ENCODE measurements at regions not wholly inside any gene's neighbourhood (a gene's known extent, or its start where the extent isn't known, plus 50 kb on each side); places are given as distances from the start of the nearest gene placed in this dataset.

DNA sequence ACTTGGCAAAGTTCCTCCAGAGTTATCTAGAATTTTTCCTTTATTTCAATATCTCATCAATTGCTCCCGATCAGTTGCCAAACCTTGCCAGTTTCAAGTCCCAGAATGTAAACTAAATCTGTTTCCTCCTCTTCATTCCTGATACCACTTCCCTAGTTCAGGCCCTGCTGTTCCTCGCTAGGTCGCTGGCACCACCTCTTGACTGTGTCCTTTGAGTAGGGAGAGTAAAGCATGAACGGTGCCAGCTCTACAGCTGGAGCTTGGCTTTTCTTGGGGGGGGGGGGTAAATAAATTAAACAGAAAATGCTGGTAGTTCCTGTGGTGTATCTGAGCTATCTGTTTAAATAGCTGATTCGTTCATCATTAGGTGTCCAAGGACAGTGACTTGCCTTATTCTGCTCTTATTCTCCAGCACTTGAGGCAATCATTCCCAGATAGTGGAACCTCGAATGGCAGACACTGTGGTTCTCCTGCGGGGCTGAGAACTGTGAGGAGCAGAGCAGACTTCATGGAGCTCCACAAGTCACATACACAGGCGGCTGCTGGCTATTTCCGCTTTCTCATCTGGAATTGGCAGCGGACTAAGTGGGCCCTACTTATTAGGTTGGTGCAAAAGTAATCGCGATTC, 168.3 kb upstream of the FAT1 start:
- DNase-seq, result no peak

DNA sequence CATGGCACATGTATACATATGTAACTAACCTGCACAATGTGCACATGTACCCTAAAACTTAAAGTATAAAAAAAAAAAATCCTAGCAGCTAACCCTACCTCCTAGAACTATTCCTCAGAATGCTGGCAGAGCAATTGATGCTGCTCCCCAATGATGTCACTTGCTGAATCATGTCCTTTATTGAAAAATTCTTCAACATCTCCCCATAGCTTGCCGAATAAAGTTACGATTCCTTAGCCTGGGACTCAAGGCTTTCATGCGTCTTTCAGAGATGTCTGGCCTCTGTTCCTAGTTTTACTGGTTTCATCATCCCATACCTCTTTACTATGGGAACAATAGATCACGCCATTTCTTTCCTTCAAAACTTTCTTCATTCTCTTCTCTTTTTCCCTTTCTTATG, 174.7 kb upstream of the FAT1 start:
- DNase-seq, result no peak

DNA sequence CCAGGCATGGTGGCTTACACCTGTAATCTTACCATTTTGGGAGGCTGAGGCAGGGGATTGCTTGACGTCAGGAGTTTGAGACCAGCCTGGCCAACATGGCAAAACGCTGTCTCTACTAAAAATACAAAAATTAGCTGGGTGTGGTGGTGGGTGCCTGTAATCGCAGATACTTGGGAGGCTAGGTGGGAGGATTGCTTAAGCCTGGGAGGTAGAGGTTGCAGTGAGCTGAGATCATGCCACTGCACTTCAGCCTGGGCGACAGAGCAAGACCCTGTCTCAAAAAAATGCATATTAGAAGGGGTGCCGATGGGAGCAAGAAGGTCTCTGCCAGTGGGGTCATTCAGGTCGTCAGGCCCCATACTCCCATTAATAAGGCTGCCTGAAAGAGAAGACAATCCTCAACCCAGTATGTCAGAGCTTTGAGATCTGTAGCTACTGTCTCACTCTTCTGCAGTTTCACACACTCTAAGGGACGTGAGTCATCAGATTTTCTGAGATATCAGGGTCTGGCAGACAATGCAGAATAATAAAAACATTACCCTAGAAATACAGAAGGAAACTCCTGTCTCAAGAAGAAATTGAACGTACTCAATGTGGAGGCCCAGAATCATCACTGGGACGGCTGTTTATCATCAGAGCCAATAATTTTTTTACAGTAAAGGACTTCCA, 176.7 kb upstream of the FAT1 start:
- no peak for DNase-seq

DNA sequence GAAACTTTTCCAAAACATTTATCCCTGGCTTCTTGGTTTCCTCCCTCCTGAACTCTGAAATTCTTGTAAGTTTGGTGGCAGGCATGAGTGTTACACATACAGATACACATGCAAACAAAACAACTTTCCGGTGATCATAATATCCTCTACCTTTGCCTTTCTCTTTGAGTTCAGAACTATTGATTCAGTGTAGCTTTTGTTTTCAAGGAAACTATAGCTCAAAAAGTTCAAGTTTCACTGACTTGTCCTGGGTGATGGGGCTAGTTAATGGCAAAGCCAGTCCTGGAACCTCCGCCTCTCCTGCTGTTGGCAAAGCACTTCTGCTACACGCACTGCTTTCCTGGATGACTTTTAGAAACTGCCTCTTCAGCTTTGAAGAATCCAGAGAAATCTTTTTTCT, 177.3 kb upstream of the FAT1 start:
- no peak for DNase-seq

DNA sequence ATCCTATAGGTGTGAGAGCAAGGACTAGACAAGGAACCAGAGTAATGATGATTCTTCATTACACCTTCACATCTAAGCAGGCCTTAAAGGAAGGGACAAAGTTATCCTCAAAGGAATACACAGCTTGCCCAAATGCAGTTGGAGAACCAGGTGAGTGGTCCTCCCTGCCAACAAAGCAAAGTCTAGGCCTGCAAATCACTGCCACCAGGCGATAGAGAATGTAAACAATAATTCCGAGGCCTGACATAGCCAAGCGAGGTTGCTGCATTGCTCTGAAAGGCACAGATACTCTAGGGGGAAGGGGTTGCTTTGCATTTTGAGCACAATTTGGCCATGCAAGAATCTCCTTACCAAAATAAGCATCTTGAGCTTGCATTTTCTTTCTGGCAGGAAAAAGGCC, 178.2 kb upstream of the FAT1 start:
- DNase-seq, result no peak

DNA sequence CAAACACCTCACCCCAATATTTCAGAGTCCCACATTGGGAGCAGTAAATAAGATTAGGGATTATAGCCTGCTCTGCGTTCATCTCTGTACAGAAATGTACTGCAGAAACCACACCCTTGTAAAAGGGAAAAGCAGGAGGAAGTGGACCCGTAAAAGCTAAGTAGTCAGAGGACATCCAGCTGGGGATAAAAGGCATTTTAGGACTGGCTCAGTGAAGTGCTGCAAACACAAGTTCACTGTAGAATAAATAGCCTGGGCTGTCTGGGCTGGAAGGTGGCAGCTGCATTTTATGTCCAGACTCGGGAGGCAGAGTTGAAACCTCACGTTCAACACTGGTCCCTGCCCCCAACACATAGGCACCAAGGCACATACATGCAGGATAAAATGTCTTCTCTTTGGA, 178.7 kb upstream of the FAT1 start:
- DNase-seq, result no peak

DNA sequence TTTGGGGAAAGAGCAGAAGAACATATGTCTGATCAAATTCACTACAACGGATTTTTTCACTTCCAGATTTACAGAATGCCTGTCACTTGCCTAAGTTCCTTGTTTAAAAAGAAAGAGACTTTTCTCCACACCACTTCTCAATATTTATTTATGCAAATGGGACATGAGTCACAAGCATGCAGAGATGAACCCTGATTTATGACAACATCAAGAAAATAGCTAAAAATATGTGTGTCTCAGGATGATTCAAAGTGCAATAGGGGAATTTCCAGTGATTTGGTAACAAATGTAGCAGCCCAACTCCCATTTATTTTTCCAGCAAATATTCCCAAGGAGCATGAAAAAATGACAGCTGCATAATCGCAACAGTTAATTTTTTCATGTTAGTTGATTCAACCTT, 180.4 kb upstream of the FAT1 start:
- no peak for DNase-seq

DNA sequence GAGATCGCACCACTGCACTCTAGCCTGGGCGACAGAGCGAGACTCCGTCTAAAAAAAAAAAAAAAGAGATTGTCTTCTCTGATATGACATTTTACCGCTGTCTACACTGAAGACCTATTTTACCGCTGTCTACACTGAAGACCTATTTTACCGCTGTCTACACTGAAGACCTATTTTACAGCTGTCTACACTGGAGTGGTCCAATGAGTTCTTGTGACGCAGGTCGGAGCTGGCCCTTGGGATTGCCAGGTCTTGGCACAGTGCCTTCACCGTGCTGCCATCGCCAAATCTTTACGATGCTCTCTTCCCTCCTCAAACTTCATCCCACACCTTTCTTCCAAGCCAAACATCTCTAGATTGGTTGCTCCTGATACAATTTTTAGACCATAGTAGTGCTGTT, 183.1 kb upstream of the FAT1 start:
- no peak for DNase-seq

DNA sequence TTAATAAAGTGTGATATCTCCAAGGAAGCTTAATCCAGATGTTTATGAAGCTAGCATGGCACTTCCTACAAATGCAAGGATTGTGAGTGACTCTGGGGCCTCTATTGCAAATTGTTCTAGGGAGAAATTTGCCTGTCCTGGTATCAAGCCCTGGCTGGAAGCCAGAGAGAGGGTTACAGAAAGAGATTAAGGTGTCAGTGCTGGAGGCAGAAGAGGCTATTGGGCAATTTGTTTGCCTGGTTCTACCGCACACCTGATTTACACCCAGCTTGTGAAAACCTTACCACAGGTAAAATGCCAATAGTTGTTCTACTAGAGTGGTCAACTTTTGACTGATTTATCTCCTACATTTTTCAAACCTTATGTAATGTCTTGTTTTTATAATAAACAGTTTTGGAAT, 186.7 kb upstream of the FAT1 start:
- no peak for DNase-seq

DNA sequence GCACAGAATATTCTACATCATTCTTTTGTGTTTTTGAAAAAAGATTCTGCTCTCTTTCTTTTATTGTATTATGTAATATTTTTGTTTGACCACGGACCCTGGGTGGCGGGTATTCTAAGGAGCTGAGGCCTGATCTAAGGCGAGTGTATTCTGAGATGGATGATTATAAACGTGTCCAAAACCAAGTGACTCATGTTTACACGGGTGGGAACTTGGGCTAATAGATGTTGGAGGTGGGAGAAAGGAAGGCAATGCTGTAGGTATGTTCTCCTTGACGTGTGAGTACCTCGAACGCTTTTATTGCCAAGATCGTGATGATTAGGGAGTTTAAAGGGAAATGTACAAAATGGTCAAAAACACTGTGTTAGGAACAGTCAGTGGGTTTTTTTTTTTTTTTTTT, 188.9 kb upstream of the FAT1 start:
- DNase-seq, result no peak

DNA sequence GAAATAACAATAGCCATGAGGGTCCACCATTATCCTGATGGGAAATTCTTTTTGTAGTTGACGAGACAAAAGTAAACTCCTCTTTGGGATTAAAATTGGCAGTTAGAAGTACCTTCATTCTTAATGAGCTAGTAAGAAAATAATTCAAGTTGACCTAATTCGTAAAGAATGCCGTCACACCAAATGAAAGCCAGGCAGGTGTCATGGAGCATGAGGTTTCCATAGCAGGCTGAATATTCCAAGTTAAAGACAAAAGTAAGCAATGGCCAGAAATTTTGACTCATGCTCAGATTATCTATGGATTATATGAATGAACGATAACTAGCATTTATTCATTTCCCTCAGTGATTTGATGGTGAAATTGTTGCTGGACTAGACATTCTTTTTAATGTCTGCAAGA, 192.2 kb upstream of the FAT1 start:
- DNase-seq, result no peak

DNA sequence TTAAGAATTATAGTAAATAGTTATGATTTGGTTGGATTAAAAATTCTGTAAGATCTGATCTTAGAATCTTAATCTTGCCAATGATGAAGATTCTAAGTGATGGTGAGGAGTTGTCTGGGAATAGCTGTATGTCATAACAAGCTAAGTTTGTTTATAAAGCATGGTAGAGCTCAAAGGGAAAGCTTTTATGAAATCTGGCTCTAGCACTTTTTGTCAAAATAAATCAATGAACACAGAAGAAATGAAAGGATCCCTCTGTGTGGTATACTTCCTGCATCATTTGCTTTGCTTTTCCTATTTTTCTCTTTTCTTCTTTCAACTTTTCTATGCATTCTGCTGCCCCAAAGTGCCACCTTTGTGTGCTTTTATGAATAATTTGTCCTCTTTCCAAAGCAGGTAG, 193.5 kb upstream of the FAT1 start:
- DNase-seq, result no peak

DNA sequence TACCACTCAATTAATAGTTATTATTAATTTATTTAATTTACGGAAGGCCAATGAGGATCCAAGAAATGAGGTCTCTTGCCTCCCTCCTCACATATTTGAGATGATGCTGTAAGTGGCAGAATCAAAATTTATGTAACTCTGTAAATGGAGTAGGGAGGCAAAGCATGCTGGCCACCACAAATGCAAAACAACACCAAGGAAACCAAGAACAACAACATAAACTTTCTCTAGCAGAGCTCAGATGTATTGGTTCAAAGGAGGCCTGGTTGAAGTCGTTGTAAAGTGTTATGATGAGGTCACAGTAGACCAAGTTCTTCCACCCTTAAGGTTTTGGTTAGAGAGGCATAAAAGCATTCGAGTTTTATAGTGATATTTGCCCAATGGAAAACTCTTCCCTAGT, 194.8 kb upstream of the FAT1 start:
- no peak for DNase-seq

DNA sequence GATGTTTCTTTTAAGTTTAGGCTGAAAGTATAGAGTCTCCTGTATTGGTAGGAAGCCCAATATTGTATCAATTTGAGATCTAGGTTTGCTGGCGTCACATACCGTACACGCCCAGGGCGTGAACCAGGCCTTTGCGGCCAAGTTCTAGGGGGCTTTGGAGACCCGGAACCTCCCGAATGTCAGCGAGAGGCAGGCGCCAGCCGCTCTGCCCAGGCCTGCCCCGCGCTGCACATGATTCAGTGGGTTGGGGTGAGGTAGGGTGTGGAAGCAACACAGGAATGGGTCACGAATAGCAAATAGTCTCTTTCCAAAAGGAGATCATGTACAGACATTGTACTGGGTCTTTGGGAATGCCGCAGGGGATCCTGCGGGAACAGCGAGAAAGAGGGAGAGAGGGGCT, 195.7 kb upstream of the FAT1 start:
- no peak for DNase-seq

DNA sequence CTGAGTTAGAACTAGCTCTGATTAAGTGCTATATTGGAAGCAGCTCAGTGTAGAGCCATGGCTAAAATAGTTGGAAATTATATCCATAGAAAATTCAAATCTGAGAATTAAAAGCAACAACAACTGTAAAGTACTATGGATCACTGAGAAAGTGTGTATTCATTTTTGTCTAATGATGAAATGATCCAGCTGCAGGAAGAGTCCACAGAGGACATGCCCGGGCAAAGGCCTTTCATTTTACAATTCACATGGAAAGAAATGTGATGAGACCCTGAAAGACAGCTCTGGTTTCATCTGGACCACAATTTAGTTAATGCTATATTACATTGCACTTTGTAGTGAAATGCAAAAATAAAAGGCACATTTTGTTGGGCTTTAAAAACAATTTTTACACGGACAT, 196.8 kb upstream of the FAT1 start:
- DNase-seq, result no peak

DNA sequence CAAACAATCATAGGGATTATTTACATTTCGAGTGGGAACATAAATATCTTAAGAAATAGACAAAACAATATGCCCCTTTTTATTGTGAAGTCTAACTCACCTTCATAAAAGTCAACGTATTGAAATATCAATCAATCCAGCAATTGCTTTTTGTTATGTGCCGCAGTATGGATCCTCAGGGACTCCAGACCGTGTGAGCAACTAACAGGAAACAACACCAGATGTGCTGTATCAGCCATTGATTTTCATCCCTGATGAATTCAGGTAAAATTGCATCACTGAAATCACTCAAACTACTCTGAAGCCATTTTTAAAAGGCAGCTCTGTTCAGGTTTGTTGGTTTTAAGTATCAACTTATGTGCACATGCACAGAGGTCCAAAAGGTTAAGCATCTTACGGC, 197.3 kb upstream of the FAT1 start:
- DNase-seq, result no peak

DNA sequence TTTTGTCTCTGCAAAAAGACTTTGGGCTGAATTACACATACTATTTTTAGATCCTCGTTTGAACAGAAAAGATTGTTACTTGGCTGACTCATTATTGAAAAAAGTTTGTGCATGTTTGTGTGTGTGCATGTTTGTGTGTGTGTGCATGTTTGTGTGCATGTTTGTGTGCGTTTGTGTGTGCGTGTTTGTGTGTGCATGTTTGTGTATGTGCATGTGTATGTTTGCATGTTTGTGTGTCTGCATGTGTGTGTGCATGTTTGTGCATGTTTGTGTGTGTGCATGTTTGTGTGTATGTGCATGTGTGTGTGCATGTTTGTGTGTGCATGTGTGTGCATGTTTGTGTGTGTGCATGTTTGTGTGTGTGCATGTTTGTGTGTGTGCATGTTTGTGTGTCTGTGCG, 201.1 kb upstream of the FAT1 start:
- DNase-seq, result no peak

DNA sequence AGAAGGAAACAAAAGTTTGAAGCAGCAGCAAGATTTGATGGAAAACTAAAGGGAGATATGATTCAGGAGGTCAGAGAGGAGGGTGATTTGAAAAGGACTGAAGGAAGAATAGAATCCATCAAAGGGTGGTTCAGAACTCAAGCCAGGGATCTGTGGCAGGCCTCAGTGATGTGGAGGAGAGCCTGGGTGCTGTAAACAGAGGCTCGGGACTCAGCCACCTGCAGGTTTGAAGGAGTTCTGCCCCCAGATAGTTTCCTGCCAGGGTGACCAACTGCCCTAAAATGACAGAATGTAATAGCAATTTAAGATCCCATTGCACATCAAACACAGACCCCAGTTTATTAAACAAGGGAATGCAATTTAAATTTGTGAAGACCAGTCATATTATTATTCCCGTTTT, 204.0 kb upstream of the FAT1 start:
- DNase-seq, result no peak

DNA sequence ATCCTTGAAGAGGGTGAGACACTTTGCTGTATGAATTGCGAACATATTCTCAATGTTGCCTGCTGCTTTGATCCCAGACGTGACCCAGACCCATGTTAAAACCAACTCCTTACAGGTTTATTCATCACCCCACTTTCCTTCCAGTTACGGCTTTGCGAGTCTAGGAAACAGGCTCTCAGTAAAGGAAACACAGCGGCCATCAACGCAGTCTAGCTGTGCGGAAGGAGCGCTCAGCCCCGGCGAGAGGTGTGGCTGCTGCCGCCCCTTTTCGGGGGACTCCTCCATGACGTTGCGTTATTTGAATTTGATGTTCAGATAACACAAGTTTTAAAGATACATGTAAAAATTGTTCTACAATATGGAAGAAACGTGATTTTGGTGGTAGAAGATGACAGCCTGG, 206.4 kb upstream of the FAT1 start:
- DNase-seq, result no peak

DNA sequence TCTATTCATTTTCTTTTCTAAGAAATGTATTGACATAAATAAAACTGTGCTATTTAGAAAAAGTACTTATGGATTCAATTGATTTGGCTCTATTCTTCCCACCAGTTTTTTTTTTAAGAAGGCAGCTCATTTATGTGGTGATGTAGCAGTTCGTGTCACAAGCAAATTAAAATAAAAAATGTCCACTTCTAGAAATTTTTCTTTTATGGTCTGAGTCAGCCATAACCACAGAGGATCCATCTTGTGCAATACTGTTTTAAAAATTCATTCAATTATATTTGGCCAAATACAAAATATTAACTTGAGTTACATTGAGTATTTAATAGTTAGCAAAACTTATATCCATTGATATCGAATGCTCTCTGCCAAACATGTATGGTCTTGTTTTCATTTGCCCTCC, 207.9 kb upstream of the FAT1 start:
- no peak for DNase-seq

DNA sequence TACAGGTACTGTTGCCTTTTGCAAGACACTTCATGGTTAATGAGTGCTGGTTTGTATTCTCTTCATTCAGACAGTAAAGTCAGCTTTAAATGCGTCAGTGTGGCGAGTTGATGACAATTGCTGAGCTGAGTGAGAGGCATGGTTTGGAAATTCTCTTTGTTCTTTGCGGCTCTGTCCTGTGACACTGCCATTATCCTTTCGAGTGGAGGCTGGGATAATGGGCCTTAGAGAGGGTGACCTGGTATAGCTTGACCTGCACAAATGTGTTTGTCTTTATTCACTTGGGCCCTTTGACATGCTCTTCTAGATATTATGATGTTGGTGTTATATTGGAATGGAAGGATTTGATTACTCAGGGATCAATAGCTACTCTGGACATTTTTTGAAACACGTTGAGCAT, 208.5 kb upstream of the FAT1 start:
- no peak for DNase-seq

DNA sequence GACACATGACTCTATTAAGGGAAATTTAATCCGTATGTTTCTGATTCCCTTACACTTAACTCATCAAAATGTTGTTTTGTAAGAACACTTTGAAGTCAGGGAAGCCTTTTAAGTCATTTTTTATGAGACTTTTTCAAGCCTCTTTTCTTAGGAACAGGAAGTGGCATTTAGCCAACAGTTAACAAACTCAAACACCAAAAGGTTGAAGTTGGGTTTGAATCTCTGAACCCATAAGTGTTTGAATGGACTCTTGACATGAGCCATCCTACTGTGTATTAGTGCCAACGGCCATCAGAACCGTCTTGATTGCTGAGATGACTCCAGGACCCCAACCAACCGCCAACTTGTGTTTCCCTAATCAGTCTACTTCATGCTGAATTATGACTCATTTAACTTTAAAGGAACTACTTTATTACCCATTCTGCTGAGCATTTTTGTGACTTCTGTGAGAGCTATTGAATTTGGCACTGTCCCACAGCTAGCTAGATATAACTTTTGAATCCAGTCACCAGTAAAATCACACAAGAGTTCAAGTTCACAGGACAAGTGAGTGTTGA, 209.1 kb upstream of the FAT1 start:
- DNase-seq, result no peak

DNA sequence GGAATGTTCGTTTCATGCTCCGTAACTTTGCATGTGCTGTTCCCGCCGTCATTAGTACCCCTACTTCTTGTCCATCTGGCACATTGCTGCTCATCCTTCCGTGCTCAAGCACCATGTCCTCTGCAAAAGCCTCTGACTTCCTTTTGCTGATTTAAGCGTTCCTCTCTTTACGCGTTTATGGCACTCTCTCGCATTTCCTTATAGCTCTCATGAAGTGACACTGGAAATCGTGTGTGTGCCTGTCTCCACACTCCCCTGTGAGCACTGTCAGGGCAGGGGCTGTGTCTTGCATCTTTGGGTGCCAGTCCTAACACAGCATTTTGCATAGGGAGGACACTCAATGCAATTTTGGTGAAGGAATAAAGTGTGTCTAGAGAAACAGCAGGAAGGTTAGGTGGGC, 210.6 kb upstream of the FAT1 start:
- DNase-seq, result no peak

DNA sequence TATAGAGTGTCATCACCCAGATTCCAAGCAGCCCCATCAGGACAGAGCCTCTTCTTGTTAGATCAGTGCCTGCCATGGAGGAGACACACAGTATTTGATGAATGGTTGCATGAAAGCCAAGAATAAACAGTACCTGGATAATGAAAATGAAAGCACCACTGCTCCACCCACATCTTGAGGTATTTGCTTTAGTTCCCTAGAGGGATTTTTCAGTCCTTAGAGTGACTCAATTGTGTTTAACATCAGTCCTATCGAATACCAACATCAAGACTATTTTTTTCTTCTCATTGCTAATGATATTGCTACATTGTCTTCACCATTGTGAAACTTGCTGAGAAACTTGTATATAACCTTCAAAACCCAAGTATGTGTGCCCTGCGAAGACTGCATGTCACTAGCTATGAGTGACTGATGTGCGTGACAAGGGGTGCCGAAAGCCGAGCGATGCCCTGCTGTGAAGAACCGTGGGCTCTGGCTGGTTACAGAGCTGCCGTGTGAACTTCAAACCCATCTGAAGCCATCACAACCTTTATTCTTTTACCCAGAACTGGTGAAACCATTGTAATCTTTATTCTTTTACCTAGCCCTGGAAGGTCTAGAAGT, 211.3 kb upstream of the FAT1 start:
- DNase-seq, result no peak

DNA sequence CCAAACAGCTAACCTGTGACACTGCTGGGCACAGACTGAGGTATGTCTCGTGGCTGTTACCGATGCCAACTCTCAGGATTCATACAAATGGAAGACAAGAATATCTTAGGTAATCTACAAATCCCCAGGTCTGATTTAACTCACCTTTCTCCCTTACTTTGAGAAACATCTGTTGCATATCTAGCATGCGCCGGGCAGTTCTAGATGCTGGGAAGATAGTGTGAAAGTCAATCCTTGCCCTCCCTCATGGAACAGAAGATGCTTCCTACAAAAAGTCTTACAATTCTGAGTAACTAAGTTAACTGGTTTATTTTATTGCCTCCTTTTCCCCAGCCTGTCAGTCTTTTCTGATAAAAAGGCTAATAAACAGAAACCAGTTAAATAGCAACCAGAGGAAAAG, 212.2 kb upstream of the FAT1 start:
- DNase-seq, result no peak

Measured in DMS 273 treated with DMSO at 0.1 percent for 48 hours (cell line).